WTC11 (cell line): ENCODE measurements at regions not wholly inside any gene's neighbourhood (a gene's known extent, or its start where the extent isn't known, plus 50 kb on each side); places are given as distances from the start of the nearest gene placed in this dataset.
"Not testable (repeated sequence)": the region's sequence is repeated elsewhere in the genome, so short reads cannot be mapped to it uniquely, and the experiment has no call there.

Source experiments
- ATAC-seq: fragments of 200-7000 bp; cut with Tn5 transposase; 2 replicates; pipeline ENCODE4 v1.10.0; 2021; ENCODE audit warnings: mild to moderate bottlenecking, moderate library complexity
- CTCF ChIA-PET: fragments of 300-600 bp; sonication (Branson Sonifier 250); formaldehyde crosslinking; loops from one replicate; lab custom pipeline; 2021; ENCODE audit warnings: antibody characterized with exemption; lab: Charles Lee
- POLR2A ChIA-PET: fragments of 350-600 bp; sonication (Branson Sonifier 250); formaldehyde crosslinking; loops from one replicate; lab custom pipeline; 2021; ENCODE audit warnings: antibody characterized with exemption; lab: Charles Lee
- DNase-seq: peaks from one replicate; pipeline ENCODE4 v3.0.0; 2021; ENCODE audit warnings: low spot score
- H3K27ac Mint-ChIP-seq: 2 replicates; pipeline ENCODE4 v1.8.0; 2021; ENCODE audit warnings: mixed read lengths
- H3K27me3 Mint-ChIP-seq: 2 replicates; pipeline ENCODE4 v1.8.0; 2021; ENCODE audit warnings: low read depth, mild to moderate bottlenecking, moderate library complexity, mixed read lengths
- H3K36me3 Mint-ChIP-seq: 2 replicates; pipeline ENCODE4 v1.8.0; 2021; ENCODE audit warnings: mixed read lengths
- H3K4me1 Mint-ChIP-seq: 2 replicates; pipeline ENCODE4 v1.8.0; 2022; ENCODE audit warnings: mixed read lengths
- H3K4me3 Mint-ChIP-seq: 2 replicates; pipeline ENCODE4 v1.8.0; 2021; ENCODE audit warnings: mild to moderate bottlenecking, moderate library complexity, mixed read lengths
- H3K9me3 Mint-ChIP-seq: 2 replicates; pipeline ENCODE4 v1.8.0; 2021; ENCODE audit warnings: mixed read lengths
- ATF1 ChIP-seq: sonication (generic); formaldehyde crosslinking; IDR thresholded peaks from 2 replicates; pipeline ENCODE4 v1.8.1; 2023; ENCODE audit warnings: mild to moderate bottlenecking, moderate library complexity, missing genetic modification reagents
- FOXP1 ChIP-seq: sonication (generic); formaldehyde crosslinking; IDR thresholded peaks from 2 replicates; pipeline ENCODE4 v1.8.0; 2022; ENCODE audit warnings: missing genetic modification reagents, mild to moderate bottlenecking, moderate library complexity, borderline replicate concordance
- GABPB1 ChIP-seq: sonication (generic); formaldehyde crosslinking; IDR thresholded peaks from 2 replicates; pipeline ENCODE4 v1.8.1; 2023; ENCODE audit warnings: mild to moderate bottlenecking, missing genetic modification reagents
- GRHL2 ChIP-seq: fragments of 250-450 bp; sonication (Bioruptor Pico); IDR thresholded peaks from 2 replicates; pipeline ENCODE4 v1.8.0; 2022; ENCODE audit warnings: mild to moderate bottlenecking, moderate library complexity; ENCODE audit not compliant: insufficient replicate concordance, severe bottlenecking
- NFYB ChIP-seq: sonication (generic); formaldehyde crosslinking; conservative IDR thresholded peaks from 2 replicates; pipeline ENCODE4 v1.8.0; 2022; ENCODE audit warnings: low read depth, missing genetic modification reagents
- SOX15 ChIP-seq: fragments of 250-450 bp; sonication (Bioruptor Pico); IDR thresholded peaks from 2 replicates; pipeline ENCODE4 v1.9.0; 2021; ENCODE audit warnings: mild to moderate bottlenecking
- TEAD4 ChIP-seq: sonication (generic); formaldehyde crosslinking; IDR thresholded peaks from 2 replicates; pipeline ENCODE4 v1.8.0; 2022; ENCODE audit warnings: mild to moderate bottlenecking, missing genetic modification reagents
- ZBTB21 ChIP-seq: sonication (generic); formaldehyde crosslinking; IDR thresholded peaks from 2 replicates; pipeline ENCODE4 v1.8.1; 2023; ENCODE audit warnings: mild to moderate bottlenecking, missing genetic modification reagents, borderline replicate concordance
- ZNF138 ChIP-seq: sonication (generic); formaldehyde crosslinking; conservative IDR thresholded peaks from 2 replicates; pipeline ENCODE4 v1.8.1; 2022; ENCODE audit warnings: mild to moderate bottlenecking, moderate library complexity, missing genetic modification reagents
- ZNF219 ChIP-seq: sonication (generic); formaldehyde crosslinking; IDR thresholded peaks from 2 replicates; pipeline ENCODE4 v1.8.0; 2023; ENCODE audit warnings: missing genetic modification reagents, mild to moderate bottlenecking, borderline replicate concordance
- ZNF317 ChIP-seq: sonication (generic); formaldehyde crosslinking; IDR thresholded peaks from 2 replicates; pipeline ENCODE4 v1.8.1; 2023; ENCODE audit warnings: low read depth, mild to moderate bottlenecking, moderate library complexity, missing genetic modification reagents, borderline replicate concordance
- TF ChIP-seq, protein P1 (sequence below): sonication (generic); formaldehyde crosslinking; IDR thresholded peaks from 2 replicates; pipeline ENCODE4 v1.8.1; 2022; ENCODE audit warnings: mild to moderate bottlenecking, missing genetic modification reagents, moderate library complexity, borderline replicate concordance
- TF ChIP-seq, protein P2 (sequence below): sonication (generic); formaldehyde crosslinking; IDR thresholded peaks from 2 replicates; pipeline ENCODE4 v1.8.1; 2023; ENCODE audit warnings: mild to moderate bottlenecking, moderate library complexity, missing genetic modification reagents
- TF ChIP-seq, protein P3 (sequence below): fragments of 250-450 bp; sonication (Bioruptor Pico); IDR thresholded peaks from 2 replicates; pipeline ENCODE4 v1.9.0; 2021; ENCODE audit warnings: mild to moderate bottlenecking
- TF ChIP-seq, protein P4 (sequence below): fragments of 250-450 bp; sonication (Bioruptor Pico); conservative IDR thresholded peaks from 2 replicates; pipeline ENCODE4 v1.9.0; 2021; ENCODE audit warnings: mild to moderate bottlenecking
- TF ChIP-seq, protein P5 (sequence below): sonication (generic); formaldehyde crosslinking; IDR thresholded peaks from 2 replicates; pipeline ENCODE4 v1.8.1; 2022; ENCODE audit warnings: low read depth, mild to moderate bottlenecking, moderate library complexity, missing genetic modification reagents, borderline replicate concordance
- TF ChIP-seq, protein P6 (sequence below): sonication (generic); formaldehyde crosslinking; IDR thresholded peaks from 2 replicates; pipeline ENCODE4 v1.8.1; 2022; ENCODE audit warnings: low read depth, missing genetic modification reagents, borderline replicate concordance
- TF ChIP-seq, protein P7 (sequence below): sonication (generic); formaldehyde crosslinking; IDR thresholded peaks from 2 replicates; pipeline ENCODE4 v1.8.0; 2023; ENCODE audit warnings: mild to moderate bottlenecking, missing genetic modification reagents
- TF ChIP-seq, protein P8 (sequence below): sonication (generic); formaldehyde crosslinking; IDR thresholded peaks from 2 replicates; pipeline ENCODE4 v1.8.0; 2022; ENCODE audit warnings: mild to moderate bottlenecking, missing genetic modification reagents

DNA sequence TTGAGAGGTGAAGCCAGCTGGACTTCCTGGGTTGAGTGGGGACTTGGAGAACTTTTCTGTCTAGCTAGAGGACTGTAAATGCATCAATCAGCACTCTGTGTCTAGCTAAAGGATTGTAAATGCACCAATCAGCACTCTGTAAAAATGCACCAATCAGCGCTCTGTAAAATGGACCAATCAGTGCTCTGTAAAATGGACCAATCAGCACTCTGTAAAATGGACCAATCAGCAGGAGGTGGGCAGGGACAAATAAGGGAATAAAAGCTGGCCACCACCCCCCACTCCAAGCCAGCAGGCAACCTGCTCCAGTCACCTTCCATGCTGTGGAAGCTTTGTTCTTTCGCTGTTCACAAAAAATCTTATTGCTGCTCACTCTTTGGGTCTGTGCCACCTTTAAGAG, 390.4 kb downstream of the RPS24 start:
- H3K27me3 Mint-ChIP-seq, DNase-seq, ATAC-seq, H3K4me3 Mint-ChIP-seq, H3K27ac Mint-ChIP-seq, POLR2A ChIA-PET: not testable (repeated sequence)
- Mint-ChIP-seq H3K36me3 (peaks cover 11% of the 10 kb centered on the region), H3K4me1 (peaks cover 31% of the 10 kb centered on the region), H3K9me3 (peaks cover 19% of the 10 kb centered on the region)
- TF ChIP-seq NFYB (CRISPR knock-in tag) = peak; percentile 18; the same call in 1 of the 2 replicates
- CTCF ChIA-PET = interaction anchor here (1.2 kb wide), 1 partner anchor 13 kb away, joined by 3 read pairs; no protein-coding TSS in a partner anchor

DNA sequence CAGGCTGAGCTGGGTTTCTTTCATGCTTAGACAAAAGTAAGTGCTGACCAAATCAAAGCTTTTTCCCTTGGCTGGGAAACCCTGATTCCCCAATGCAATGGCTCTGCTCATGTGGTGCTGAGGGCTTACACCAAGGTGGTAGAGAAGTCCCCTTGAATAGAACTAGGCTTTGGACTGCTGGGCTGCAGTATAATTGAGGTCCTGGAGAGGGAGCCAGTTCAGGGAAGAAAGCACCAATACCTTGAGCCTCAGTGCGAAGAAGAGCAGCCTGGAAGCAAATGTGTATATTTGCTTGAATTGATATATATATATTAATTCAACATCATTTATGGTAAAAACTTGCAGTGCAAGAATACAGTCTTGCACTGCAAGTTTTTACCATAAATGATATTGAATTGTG, 391.1 kb downstream of the RPS24 start:
- H3K4me3 Mint-ChIP-seq = no peak overlapping the region
- no peak overlapping the region for H3K27ac Mint-ChIP-seq
- CTCF ChIA-PET = interaction anchor here (1.2 kb wide), 1 partner anchor 13 kb away, joined by 3 read pairs; no protein-coding TSS in a partner anchor
- peaks cover 5% of the 10 kb centered on the region; the same call in 1 of the 2 replicates for H3K27me3 Mint-ChIP-seq
- ATAC-seq (peak; percentile 87), DNase-seq (peak; percentile 44)
- TF ChIP-seq ZNF317 = no peak
- TF ChIP-seq, protein P1, sequence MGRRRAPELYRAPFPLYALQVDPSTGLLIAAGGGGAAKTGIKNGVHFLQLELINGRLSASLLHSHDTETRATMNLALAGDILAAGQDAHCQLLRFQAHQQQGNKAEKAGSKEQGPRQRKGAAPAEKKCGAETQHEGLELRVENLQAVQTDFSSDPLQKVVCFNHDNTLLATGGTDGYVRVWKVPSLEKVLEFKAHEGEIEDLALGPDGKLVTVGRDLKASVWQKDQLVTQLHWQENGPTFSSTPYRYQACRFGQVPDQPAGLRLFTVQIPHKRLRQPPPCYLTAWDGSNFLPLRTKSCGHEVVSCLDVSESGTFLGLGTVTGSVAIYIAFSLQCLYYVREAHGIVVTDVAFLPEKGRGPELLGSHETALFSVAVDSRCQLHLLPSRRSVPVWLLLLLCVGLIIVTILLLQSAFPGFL (CRISPR knock-in tag) = no peak
- TF ChIP-seq ZNF219 (CRISPR knock-in tag) = no peak
- TF ChIP-seq, protein P2, sequence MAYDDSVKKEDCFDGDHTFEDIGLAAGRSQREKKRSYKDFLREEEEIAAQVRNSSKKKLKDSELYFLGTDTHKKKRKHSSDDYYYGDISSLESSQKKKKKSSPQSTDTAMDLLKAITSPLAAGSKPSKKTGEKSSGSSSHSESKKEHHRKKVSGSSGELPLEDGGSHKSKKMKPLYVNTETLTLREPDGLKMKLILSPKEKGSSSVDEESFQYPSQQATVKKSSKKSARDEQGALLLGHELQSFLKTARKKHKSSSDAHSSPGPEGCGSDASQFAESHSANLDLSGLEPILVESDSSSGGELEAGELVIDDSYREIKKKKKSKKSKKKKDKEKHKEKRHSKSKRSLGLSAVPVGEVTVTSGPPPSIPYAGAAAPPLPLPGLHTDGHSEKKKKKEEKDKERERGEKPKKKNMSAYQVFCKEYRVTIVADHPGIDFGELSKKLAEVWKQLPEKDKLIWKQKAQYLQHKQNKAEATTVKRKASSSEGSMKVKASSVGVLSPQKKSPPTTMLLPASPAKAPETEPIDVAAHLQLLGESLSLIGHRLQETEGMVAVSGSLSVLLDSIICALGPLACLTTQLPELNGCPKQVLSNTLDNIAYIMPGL (CRISPR knock-in tag) = no peak
- TF ChIP-seq, protein P3, sequence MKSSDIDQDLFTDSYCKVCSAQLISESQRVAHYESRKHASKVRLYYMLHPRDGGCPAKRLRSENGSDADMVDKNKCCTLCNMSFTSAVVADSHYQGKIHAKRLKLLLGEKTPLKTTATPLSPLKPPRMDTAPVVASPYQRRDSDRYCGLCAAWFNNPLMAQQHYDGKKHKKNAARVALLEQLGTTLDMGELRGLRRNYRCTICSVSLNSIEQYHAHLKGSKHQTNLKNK (CRISPR knock-in tag) = no peak
- TF ChIP-seq, protein P4, sequence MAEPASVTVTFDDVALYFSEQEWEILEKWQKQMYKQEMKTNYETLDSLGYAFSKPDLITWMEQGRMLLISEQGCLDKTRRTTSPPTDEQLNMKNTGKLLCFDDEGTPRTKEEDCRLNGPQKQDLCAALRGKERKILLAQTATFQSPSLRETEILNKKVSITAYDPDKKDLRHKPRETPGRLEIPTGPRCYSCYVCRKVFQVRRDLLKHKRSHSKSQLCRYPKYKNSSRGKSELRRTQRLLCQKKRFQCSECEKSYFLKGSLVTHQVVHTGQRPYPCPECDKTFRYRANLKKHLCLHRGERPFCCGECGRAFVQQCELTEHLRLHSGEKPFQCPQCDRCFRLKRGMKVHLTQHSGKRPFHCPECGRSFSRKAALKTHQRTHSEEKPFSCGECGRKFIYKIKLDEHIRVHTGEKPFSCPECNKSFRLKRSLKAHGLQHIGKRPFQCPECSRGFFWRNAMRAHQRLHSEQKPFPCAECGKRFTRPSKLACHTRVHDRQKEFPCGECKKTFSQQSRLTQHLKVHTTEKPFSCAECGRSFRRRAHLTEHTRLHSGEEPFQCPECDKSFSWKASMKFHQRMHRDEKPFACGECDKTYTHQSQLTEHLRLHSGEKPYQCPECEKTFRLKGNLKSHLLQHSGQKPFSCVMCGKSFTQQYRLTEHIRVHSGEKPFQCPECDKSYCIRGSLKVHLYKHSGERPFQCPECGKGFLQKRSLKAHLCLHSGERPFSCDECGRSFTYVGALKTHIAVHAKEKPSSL (CRISPR knock-in tag) = no peak
- TF ChIP-seq ZBTB21 (CRISPR knock-in tag) = no peak
- no peak for TF ChIP-seq FOXP1 (CRISPR knock-in tag)
- TF ChIP-seq, protein P5, sequence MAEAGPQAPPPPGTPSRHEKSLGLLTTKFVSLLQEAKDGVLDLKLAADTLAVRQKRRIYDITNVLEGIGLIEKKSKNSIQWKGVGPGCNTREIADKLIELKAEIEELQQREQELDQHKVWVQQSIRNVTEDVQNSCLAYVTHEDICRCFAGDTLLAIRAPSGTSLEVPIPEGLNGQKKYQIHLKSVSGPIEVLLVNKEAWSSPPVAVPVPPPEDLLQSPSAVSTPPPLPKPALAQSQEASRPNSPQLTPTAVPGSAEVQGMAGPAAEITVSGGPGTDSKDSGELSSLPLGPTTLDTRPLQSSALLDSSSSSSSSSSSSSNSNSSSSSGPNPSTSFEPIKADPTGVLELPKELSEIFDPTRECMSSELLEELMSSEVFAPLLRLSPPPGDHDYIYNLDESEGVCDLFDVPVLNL (CRISPR knock-in tag) = no peak
- no peak for TF ChIP-seq ATF1
- TF ChIP-seq, protein P6, sequence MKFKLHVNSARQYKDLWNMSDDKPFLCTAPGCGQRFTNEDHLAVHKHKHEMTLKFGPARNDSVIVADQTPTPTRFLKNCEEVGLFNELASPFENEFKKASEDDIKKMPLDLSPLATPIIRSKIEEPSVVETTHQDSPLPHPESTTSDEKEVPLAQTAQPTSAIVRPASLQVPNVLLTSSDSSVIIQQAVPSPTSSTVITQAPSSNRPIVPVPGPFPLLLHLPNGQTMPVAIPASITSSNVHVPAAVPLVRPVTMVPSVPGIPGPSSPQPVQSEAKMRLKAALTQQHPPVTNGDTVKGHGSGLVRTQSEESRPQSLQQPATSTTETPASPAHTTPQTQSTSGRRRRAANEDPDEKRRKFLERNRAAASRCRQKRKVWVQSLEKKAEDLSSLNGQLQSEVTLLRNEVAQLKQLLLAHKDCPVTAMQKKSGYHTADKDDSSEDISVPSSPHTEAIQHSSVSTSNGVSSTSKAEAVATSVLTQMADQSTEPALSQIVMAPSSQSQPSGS (CRISPR knock-in tag) = no peak
- no peak for TF ChIP-seq SOX15 (CRISPR knock-in tag)
- TF ChIP-seq, protein P7, sequence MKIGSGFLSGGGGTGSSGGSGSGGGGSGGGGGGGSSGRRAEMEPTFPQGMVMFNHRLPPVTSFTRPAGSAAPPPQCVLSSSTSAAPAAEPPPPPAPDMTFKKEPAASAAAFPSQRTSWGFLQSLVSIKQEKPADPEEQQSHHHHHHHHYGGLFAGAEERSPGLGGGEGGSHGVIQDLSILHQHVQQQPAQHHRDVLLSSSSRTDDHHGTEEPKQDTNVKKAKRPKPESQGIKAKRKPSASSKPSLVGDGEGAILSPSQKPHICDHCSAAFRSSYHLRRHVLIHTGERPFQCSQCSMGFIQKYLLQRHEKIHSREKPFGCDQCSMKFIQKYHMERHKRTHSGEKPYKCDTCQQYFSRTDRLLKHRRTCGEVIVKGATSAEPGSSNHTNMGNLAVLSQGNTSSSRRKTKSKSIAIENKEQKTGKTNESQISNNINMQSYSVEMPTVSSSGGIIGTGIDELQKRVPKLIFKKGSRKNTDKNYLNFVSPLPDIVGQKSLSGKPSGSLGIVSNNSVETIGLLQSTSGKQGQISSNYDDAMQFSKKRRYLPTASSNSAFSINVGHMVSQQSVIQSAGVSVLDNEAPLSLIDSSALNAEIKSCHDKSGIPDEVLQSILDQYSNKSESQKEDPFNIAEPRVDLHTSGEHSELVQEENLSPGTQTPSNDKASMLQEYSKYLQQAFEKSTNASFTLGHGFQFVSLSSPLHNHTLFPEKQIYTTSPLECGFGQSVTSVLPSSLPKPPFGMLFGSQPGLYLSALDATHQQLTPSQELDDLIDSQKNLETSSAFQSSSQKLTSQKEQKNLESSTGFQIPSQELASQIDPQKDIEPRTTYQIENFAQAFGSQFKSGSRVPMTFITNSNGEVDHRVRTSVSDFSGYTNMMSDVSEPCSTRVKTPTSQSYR (CRISPR knock-in tag) = no peak
- TF ChIP-seq GABPB1 (CRISPR knock-in tag) = no peak
- TF ChIP-seq, protein P8, sequence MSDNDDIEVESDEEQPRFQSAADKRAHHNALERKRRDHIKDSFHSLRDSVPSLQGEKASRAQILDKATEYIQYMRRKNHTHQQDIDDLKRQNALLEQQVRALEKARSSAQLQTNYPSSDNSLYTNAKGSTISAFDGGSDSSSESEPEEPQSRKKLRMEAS (CRISPR knock-in tag) = no peak
- no peak for TF ChIP-seq ZNF138 (CRISPR knock-in tag)
- TF ChIP-seq TEAD4 (CRISPR knock-in tag) = no peak
- TF ChIP-seq GRHL2 = no peak
- peaks cover 31% of the 10 kb centered on the region for H3K4me1 Mint-ChIP-seq
- POLR2A ChIA-PET = no interaction called here
- H3K9me3 Mint-ChIP-seq = peaks cover 23% of the 10 kb centered on the region
- H3K36me3 Mint-ChIP-seq = peaks cover 11% of the 10 kb centered on the region
